ENCODE measurements at regions not wholly inside any gene's neighbourhood (a gene's known extent, or its start where the extent isn't known, plus 50 kb on each side); places are given as distances from the start of the nearest gene placed in this dataset.

GRCh38 chr13:26909477-26909876 is 148.9 kb upstream of the GPR12 start:
- no peak for TF ChIP-seq POLR2AphosphoS5 (IDR thresholded peaks at IDR 0.05; ENCODE audit: low read depth, low read length)
- no peak for TF ChIP-seq TAF1 (IDR thresholded peaks at IDR 0.05; ENCODE audit: borderline replicate concordance, insufficient read depth, low read length)
- TF ChIP-seq FOXP2 (optimal IDR thresholded peaks at IDR 0.05; ENCODE audit: borderline replicate concordance, extremely low read depth, extremely low read length, insufficient read depth): no peak
- no peak for TF ChIP-seq REST (IDR thresholded peaks at IDR 0.05; ENCODE audit: insufficient read depth in 1 of 2, low read depth in 2 of 2, low read length in 2 of 2)
- no peak for TF ChIP-seq SIN3A (IDR thresholded peaks at IDR 0.05; ENCODE audit: borderline replicate concordance, insufficient read depth, low read length)
